Loucy (cell line): ENCODE measurements at regions not wholly inside any gene's neighbourhood (a gene's known extent, or its start where the extent isn't known, plus 50 kb on each side); places are given as distances from the start of the nearest gene placed in this dataset.

ENCODE experiments used
- EZH2phosphoT487 ChIP-seq: fragments of 200-600 bp; IDR thresholded peaks from 2 replicates; pipeline ENCODE4 v1.6.1; 2018; ENCODE audit warnings: antibody characterized with exemption, mild to moderate bottlenecking, moderate library complexity, borderline replicate concordance
- TF ChIP-seq, protein P1 (sequence below): fragments of 200-600 bp; sonication (generic); conservative IDR thresholded peaks from 2 replicates; pipeline ENCODE4 v1.5.1; 2014; ENCODE audit warnings: mild to moderate bottlenecking, antibody characterized with exemption, low read length

GRCh38 chr10:21445163-21445562 is 80.3 kb downstream of the SKIDA1 start:
- TF ChIP-seq, protein P1, sequence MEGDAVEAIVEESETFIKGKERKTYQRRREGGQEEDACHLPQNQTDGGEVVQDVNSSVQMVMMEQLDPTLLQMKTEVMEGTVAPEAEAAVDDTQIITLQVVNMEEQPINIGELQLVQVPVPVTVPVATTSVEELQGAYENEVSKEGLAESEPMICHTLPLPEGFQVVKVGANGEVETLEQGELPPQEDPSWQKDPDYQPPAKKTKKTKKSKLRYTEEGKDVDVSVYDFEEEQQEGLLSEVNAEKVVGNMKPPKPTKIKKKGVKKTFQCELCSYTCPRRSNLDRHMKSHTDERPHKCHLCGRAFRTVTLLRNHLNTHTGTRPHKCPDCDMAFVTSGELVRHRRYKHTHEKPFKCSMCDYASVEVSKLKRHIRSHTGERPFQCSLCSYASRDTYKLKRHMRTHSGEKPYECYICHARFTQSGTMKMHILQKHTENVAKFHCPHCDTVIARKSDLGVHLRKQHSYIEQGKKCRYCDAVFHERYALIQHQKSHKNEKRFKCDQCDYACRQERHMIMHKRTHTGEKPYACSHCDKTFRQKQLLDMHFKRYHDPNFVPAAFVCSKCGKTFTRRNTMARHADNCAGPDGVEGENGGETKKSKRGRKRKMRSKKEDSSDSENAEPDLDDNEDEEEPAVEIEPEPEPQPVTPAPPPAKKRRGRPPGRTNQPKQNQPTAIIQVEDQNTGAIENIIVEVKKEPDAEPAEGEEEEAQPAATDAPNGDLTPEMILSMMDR, result no peak
- no peak for TF ChIP-seq EZH2phosphoT487
